ENCODE measurements at regions not wholly inside any gene's neighbourhood (a gene's known extent, or its start where the extent isn't known, plus 50 kb on each side); places are given as distances from the start of the nearest gene placed in this dataset.

GRCh38 chr4:83793481-83793880 is 257.6 kb downstream of the GPAT3 start:
- no peak for TF ChIP-seq EZH2 (IDR thresholded peaks at IDR 0.05; ENCODE audit: insufficient read depth, poor library complexity, severe bottlenecking)
- TF ChIP-seq EZH2phosphoT487 (IDR thresholded peaks at IDR 0.05; ENCODE audit: insufficient read depth, low read depth), result no peak
